Activated T-helper 1 cell treated with Interleukin-2 at 50 U/mL for 16 hours (primary cell): ENCODE measurements at regions not wholly inside any gene's neighbourhood (a gene's known extent, or its start where the extent isn't known, plus 50 kb on each side); places are given as distances from the start of the nearest gene placed in this dataset.
A peak's percentile ranks its signal among the peaks of the same experiment; 100 is the strongest.

Source experiments
- DNase-seq: peaks from one replicate; pipeline ENCODE4 v3.0.0-alpha.2; 2020; ENCODE audit warnings: low read depth

GRCh38 chr19:46944918-46945628 is 74.6 kb upstream of the NPAS1 start:
- no peak for DNase-seq

GRCh38 chr19:46945694-46946489 is 73.7 kb upstream of the NPAS1 start:
- DNase-seq, result no peak

- no peak for DNase-seq
Measured at GRCh38 chr19:46946611-46947238, 72.9 kb upstream of the NPAS1 start.

GRCh38 chr19:46947866-46948265 is 71.8 kb upstream of the NPAS1 start:
- DNase-seq, result no peak

- DNase-seq, result no peak
Measured at GRCh38 chr19:46950526-46951170, 69.0 kb upstream of the NPAS1 start.

- DNase-seq, result no peak
Measured at GRCh38 chr19:46951171-46951986, 68.3 kb upstream of the NPAS1 start.

GRCh38 chr19:46952874-46953273 is 66.8 kb upstream of the NPAS1 start:
- DNase-seq, result no peak

GRCh38 chr19:46953955-46954501 is 65.6 kb upstream of the NPAS1 start:
- DNase-seq, result no peak

- DNase-seq, result no peak
Measured at GRCh38 chr19:46954502-46954992, 65.1 kb upstream of the NPAS1 start.

- peak; percentile 7 for DNase-seq
Measured at GRCh38 chr19:46954993-46955812, 64.4 kb upstream of the NPAS1 start.

GRCh38 chr19:46955813-46956371 is 63.7 kb upstream of the NPAS1 start:
- no peak for DNase-seq

- no peak for DNase-seq
Measured at GRCh38 chr19:46958532-46958931, 61.1 kb upstream of the NPAS1 start.

- no peak for DNase-seq
Measured at GRCh38 chr19:46959894-46960556, 59.6 kb upstream of the NPAS1 start.

GRCh38 chr19:46962030-46962570 is 57.5 kb upstream of the NPAS1 start:
- DNase-seq, result no peak

GRCh38 chr19:46963093-46963734 is 56.4 kb upstream of the NPAS1 start:
- DNase-seq, result no peak

- no peak for DNase-seq
Measured at GRCh38 chr19:46967578-46968032, 52.0 kb upstream of the NPAS1 start.
